ENCODE measurements at regions not wholly inside any gene's neighbourhood (a gene's known extent, or its start where the extent isn't known, plus 50 kb on each side); places are given as distances from the start of the nearest gene placed in this dataset.
"Not testable (repeated sequence)": the region's sequence is repeated elsewhere in the genome, so short reads cannot be mapped to it uniquely, and the experiment has no call there.

DNA sequence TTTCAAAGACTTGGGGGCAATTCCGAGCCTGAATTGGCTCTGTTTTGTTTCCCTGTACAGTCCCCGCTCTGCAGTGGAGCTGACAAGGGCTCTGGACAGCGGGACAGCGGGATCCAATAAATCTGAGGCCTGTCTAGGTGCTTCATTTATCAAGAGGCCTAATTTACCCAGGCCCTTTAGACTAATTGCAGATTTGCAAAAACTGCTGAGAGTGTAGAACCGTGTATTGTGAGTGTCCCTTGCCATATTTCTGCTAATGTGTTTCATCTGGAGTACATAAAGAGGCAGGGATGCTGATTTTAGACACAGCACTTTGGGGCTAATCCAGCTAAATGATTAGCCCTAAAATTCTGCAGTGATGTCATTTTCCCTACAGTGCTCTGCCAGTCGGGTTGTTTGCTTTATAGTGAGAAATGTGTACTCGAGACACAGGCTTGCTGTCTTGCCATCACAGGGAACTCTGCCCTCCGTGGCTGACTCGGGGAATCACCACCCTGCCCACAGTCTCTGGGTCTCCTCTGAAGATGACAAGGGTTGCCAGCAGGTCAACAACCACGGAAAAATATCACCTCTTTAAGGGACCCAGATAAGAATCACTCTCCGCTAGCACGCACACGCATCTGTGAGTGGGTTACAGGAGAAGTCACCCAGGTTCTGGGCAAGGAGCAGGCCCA is 592.0 kb downstream of the BNC2 start:
- no peak for DNase-seq (ENCODE audit: low read depth)

DNA sequence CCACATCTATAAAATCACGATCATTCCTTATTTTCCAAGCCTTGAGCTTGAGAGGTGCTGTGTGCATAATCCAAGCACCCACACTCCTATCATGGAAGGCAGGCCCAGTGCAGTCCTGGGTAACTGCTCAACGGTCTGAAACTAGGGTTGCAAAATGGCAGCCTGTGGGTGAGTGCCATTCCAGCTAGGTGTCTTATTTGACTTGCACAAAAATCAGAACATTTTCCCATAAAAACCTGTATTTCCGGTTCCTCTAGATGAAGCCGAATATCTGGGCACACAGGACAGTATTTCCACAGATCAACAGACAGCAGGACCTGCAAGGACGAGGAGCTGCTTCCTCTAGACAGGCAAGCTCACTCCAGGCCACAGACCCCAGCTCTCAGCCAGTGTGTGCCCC is 588.8 kb downstream of the BNC2 start:
- DNase-seq (ENCODE audit: low read depth) = no peak

DNA sequence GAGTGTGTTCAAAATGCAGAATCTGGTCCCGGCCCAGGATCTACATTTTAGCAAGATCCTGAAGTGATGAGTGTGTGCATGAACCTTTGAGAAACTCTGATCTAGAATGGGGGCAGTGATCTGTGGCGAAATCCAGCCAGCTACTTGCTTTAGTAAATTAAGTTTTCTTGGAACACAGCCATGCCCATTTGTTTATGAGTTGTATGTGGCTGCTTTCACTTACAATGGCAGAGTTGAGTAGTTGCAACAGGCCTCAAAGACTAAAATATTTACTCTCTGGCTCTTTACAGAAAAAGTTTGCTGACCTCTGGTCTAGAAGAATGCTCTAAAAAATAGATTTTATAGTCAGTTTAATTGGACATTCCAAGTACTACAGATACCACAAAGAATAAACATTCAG is 588.3 kb downstream of the BNC2 start:
- DNase-seq (ENCODE audit: low read depth) = no peak

DNA sequence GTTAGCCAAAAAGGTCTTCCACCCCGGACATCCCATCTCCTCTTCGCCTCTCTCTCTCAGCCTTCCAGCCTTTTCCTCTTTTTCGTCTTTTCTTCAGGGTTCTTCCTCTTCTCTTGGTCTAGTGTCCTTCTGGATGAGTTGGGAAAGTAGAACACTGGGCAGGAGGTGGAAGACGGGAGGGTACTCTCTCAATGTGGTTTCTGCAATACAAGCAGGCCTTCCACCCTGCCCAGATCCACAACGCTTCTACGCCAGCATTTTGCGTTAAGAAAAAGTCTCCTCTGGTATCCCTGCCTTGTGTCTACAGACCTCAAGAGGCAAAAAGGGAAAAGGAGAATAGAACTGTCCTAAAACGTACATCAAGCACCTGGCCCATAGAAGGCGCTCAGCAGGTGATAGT is 587.8 kb downstream of the BNC2 start:
- DNase-seq (ENCODE audit: low read depth) = no peak

DNA sequence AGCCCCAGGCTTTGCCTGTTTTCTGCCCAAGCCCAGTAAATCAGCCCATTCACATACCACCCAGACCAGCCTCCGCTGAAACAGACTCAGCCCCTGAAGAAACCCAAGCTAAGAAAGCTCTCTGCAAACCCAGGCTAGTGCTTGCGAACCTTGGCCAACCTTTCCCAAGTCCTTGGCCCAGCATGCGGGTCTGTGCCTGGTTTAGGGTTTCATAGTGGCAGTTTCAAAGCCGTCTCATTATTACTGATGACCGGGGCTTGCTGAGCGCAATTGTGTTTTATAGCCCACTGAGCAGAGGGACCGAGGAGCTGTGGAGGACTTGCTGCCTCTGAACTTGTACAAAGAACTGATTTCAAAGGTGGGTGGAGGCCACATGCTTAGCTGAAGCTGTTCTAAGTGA is 584.3 kb downstream of the BNC2 start:
- no peak for DNase-seq (ENCODE audit: low read depth)

DNA sequence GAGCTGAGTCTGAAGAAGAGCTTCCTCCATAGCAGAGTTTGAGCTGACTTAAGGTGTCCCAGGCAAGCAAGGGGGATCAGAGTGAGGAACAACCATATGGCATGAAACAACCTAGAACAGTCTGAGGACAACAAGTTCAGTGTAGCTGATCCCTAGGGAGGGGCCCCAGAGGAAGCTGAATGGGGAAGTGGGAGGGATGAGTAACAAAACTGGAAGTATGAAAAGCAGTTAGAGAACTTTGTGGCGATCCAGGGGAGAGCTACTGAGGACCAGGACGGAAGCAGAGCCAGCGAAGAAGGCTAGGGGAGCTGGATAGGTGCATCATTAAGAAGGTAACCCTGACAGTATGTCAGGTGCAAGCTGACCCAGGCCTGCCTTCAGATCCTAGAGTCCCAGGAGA is 580.8 kb downstream of the BNC2 start:
- DNase-seq (ENCODE audit: low read depth) = no peak

DNA sequence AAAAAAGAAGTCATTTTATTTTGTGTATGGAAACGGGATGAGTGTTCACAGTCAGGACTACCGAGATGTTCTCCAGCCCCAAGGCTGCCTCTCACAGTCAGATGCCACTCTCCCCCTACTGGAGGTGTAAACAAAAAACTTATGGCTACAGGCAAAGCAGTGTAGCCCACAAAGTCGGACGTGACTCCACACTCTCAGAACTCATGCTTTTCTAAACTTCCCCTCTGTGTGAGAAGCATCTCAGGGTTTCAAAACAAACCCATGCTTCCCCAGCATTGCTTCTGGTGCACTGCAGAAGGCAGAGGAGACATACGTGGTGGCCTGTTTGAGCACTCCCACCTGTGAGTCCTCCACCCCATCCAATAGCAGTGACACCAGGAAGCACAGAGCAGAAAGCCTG is 580.3 kb downstream of the BNC2 start:
- no peak for DNase-seq (ENCODE audit: low read depth)

DNA sequence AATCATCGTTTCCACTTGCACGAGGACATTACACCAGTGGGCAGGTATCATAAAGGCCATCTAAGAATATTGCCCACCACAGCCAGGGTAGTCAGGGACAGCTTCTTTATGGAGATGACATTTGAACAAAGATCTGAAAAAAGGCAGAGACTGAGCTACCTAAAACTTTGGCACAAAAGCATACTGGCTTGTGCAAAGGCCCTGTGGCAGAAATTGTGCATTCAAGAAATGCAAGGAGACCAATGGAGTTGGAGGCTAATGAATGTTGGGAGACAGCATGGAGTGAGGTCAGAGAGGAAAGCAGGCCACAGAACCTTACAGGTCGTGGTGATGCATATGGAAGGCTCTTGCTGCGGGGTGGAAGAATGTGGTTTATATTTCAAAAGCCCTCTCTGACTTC is 578.5 kb downstream of the BNC2 start:
- DNase-seq (ENCODE audit: low read depth) = no peak

DNA sequence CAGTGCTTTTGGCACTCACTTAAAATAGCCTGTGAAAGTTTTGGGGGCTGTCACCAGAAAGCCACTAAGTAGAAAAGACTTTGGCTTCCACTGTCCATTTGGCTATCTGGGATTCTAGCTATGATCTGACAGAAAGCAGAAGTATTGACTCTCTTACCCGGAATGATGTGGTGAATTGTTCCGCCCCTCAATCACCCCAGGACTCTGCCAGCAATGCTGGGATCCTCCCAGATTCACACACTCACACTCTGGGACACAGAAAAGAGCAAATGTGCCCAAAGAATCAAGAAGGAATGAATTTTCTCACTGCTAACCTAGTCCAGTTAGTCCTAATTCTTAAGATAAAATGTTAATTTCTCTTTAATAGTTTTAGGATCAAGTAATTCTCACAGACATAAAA is 576.9 kb downstream of the BNC2 start:
- no peak for DNase-seq (ENCODE audit: low read depth)

DNA sequence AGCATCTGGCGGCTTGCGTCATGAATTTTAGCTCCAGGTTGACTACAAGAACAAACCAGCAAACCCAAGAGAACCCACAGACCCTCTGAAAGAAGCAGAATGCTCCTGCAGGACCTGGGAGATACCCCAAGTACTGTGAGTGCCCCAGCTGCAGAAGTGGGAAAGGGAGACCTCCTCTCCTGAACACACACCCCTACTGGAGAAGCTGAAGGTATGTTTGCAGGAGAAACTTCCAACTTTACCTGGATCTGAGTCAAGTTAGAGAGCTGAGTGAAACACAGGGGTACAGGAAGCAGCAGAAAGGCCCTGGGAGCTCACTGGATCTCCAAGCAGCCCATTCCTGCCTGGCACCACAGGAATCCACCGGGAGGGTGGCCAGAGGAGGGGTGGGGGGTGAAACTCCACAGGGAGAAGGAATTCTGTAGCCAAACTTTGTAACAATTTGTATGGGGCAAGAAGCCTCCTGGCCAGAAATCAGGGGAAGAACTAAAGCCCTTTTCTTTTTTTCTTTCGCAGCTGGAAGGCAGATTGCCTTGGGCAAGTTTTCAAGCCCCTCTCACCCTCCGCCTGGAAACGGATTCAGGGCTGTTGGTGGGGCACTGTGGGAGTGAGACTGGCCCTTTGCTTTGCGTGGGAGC is 576.2 kb downstream of the BNC2 start:
- DNase-seq (ENCODE audit: low read depth) = no peak

DNA sequence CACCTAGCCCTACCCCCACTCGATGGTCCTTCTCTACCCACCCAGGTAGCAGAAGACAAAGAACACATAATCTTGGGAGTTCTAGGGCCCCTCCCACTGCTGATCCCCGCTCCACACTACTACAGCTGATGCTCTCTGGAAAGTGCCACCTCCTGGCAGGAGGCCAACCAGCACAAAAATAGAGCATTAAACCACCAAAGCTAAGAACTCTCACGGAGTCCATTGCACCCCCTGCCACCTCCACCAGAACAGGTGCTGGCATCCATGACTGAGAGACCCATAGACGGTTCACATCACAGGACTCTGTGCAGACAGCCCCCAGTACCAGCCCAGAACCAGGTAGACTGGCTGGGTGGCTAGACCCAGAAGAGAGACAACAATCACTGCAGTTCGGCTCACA is 575.5 kb downstream of the BNC2 start:
- not testable (repeated sequence) for DNase-seq (ENCODE audit: low read depth)

DNA sequence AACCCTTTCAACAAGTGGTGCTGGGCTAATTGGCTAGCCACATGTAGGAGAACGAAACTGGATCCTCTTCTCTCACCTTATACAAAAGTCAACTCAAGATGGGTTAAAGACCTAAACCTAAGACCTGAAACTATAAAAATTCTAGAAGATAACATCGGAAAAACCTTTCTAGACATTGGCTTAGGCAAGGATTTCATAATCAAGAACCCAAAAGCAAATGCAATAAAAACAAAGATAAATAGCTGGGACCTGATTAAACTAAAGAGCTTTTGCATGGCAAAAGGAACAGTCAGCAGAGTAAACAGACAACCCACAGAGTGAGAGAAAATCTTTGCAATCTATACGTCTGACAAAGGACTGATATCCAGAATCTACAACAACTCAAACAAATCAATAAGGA is 571.1 kb downstream of the BNC2 start:
- not testable (repeated sequence) for DNase-seq (ENCODE audit: low read depth)

DNA sequence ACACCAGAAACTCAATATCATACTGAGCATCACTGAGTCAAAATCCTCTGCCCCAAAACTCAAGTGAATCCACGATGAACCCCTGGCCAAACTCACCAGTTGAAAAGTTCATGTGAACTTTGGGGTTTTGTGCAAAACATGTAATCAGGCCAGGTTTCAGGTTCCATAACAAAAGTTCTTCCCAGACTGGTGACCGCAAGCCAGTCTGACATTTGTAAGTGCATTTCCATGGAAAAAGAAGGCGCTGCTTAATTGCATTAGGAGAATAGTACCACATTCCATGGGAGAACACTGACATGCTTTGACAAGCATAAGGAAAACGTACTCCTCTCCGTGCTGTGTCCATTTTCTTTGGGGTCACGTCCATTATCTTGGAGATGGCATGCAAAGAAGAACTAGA is 567.0 kb downstream of the BNC2 start:
- no peak for DNase-seq (ENCODE audit: low read depth)

DNA sequence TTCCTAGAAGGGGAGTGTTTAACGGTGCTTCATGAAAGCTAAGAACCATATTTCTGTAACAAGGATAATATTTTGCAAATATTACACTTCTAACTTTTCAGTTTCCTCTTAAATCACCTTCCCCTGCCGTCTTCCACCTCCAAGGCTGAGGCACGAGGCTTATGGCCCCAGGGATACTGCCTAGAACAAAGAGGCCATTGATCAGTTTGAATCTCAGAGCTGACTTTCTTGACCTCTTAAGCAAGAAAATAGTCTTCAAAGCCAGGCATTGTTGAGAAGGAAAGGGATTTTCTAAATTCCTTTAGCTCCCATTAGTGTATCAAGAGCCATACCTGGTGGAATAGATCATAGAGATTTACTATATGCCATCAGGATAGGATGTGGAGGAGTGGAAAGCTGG is 566.2 kb downstream of the BNC2 start:
- no peak for DNase-seq (ENCODE audit: low read depth)

DNA sequence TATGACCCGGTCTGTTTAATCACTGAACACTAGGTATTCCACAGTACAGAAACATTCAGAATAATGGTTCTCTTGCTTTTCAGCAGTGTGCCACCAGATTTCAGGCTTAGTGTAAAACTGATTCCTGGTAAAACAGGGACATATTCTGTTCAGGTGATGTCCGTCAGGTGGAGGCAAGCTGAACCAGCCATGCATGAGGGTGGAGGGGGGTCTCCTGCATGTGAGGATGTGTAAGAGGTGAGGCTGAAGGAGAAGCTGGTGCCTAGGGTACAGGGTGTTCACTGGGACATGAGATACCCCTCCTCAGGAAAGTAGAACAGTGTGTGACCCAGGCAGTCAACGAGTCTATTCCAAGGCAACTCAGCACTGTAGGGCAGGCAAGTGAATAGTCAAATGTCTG is 563.9 kb downstream of the BNC2 start:
- no peak for DNase-seq (ENCODE audit: low read depth)

DNA sequence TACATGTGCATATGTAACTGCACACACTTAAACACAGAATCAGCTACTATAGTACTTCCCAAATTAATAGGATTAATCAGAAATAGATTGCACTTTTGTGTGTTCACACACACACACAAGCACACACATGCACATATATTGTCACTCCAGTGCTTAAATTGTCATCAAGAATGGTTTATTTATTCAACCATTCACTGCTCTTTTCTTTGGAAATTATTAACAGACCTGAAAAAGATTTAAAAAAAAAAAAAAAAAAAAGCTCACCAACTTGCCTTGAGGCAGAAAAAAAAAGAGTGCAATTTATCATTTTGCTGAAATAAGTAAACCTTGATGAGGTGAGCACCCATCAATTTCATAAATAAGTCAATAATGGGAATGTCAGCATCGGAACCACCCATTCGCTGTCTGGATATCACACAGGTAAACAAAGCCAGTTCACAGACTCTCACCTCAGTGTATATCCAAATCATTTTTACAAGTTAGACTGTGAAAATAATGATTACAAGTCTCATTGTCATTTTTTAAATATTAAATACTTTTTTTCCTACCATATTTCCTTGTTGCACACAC is 562.8 kb downstream of the BNC2 start:
- no peak for DNase-seq (ENCODE audit: low read depth)

DNA sequence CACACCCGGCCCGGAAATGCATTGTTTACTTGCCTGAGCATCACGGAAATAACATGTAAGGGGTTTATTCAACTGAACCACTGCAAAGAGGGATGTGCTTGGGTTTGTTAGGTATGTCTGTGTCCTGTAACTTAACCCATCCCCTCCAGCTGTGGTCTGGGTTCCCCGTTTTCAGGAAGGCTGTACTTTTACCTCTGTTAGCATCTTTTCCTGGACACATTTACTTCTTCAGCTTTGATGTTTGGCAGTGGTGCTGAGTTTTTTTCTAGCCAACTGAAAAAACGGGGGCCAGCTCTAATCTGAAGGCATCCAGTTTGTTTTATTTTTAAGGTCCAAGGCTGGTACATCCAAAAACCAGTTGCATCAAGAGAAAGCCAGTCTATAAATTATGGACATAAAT is 561.8 kb downstream of the BNC2 start:
- no peak for DNase-seq (ENCODE audit: low read depth)

DNA sequence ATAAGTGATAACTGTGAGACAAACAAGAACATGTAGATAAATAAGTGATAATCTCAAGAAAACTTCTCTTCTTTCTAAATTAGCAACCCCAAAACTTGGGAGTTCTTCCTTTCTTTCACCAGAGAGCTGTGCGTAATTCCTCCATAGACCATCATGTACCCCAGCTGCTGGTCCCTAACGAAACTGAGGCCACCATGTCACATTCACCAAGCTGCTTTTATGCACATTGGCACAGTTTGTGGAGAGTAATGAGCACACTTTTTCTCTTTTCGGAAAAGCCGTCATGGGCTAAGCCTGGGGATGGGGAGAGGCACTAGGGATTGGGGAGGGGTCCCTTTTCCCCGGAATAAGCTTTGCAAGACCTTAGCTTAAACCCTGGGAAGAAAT is 561.4 kb downstream of the BNC2 start:
- DNase-seq (ENCODE audit: low read depth) = no peak

DNA sequence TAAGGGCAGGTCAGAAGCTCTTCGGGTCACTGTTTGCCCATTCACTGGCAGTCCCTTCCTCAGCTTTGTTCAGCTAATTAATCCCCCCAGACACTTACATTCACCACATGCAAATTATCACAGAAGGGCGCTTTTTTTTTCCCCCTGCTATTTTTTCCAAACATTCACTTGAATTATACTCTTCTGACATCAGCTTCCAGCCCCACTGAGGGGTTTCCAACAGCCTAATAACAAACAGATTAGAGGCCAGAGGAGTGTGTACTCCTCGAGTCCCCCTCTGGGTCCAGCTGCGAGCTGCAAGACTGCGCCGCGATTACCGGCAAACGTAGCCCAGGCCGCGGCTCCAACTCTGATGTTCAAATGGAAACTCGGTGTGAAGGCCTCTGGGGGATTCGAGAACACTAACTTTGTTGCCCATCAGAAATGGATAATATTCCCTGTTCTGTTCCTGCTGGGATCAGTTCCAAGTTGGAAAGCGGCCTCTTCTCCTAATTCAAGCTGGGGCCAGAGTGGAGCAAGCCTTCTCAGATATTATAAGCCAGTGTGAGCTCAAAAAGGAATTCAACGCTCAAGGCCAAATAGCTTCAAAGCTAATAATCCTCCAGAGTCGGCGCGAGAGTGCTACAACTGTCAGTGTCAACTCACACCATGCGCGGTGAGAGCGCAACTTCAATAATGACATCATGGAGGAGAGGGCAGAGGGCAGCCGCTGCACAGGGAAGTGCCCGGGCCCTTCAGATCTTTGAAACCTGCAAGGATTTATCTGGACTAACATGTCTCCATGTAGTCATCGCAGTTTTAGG is 560.8 kb downstream of the BNC2 start:
- DNase-seq (ENCODE audit: low read depth) = no peak

DNA sequence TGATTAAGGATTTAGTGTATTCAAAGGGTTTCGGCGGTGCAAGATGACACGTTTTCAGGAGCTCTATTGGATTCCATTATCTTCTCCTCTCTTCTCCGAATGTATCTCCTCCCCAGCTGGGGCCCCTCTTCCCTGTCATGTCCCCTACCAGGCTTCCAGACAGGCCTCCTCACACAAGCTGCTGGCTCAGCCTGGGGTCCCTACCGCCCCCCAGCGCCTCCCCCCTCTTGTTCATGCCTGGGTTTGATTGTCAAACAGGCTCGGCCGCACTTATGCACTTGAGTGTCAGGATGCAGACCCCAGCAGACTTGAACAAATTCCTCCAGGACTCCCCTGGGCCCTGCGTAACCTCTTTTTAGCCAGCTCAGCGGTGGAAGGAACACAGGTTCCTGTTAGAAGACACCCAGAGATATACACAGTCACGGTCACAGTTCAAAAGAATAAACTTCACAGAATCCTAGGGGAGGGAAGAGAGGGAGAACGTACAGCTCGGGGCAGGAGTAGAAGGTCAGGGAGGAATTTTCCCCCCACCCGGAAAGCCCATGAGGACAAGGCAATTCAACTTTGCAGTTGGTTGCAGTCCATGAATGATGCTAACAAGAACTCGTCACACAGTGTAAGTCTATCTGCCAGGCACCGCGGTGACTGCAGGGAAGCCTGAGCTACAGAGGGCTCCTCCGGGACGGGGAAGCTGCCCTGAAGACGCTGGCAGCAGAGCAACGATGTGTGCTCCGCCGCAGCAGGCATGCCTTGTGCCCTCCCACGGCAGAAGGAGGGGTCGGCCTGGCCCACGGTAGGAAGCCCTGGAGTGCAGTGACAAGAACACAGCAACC is 560.0 kb downstream of the BNC2 start:
- no peak for DNase-seq (ENCODE audit: low read depth)

DNA sequence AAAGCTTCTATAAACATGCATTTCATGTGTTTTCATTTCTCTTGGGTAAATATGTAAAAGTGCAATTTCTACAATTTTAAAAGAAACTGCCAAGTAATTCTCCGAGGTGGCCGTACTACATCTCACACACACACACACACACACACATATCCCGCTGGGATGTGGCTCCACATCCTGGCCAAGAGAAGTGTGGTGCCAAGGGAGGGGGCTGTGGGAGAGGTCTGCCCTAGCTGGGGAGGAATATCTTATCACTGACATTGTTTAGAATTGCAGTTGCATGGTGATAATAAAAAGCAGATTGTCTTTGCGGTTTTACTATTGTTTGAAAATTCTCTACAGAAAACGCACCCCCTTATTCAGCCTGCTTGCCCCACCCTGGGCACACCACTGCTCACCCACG is 558.4 kb downstream of the BNC2 start:
- no peak for DNase-seq (ENCODE audit: low read depth)

DNA sequence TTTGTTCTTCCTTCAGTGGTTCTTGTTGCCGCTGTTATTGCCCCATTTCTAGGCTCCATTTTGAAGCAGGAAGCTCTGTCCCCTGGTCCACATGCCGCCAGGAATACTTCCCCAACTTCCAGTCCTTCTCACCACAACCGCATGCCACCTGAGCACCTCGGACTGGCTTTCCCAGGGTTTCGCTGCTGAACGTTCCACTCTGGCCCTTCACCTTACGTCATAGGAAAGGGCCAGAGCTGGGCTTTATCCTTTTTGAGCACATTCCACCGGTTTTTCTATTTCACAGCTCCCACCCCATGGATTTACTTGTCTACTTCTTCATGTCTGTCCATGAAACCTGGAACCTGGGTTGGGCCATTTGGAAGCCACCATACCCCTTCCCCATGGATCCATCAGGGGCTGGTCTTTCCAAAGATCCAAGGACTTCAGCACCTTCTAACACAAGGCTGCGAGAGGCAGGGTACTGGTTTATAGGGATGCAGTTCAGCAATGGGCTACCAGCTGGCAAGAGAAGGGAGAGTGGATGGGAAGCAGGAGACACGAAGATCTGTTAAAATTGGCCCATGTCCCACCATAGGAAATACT is 557.4 kb downstream of the BNC2 start:
- no peak for DNase-seq (ENCODE audit: low read depth)
